ENCODE measurements at regions not wholly inside any gene's neighbourhood (a gene's known extent, or its start where the extent isn't known, plus 50 kb on each side); places are given as distances from the start of the nearest gene placed in this dataset.

GRCh38 chr4:166257276-166257675, 384.2 kb downstream of the TLL1 start:
- H3K9ac ChIP-seq (ENCODE audit: insufficient read depth, low read depth, low read length), result no peak overlapping the region
- no peaks in the 10 kb centered on the region for H3K79me2 ChIP-seq (ENCODE audit: insufficient read depth, low read length)
- FAIRE-seq (no peak), DNase-seq (ENCODE audit: low spot score) (no peak), ATAC-seq (no peak)
- no peak overlapping the region for H3K27ac ChIP-seq (ENCODE audit: extremely low read length, insufficient read depth, low read length)
- WGBS (ENCODE audit: low lambda C conversion rate), result 0% methylated on average over 2 of the region's 2 CpGs
- TF ChIP-seq NKX3-1 (CRISPR knock-in tag; IDR thresholded peaks at IDR 0.05), result no peak
- TF ChIP-seq SCMH1 (CRISPR knock-in tag; IDR thresholded peaks at IDR 0.05; ENCODE audit: borderline replicate concordance), result no peak
- TF ChIP-seq SRSF1 (optimal IDR thresholded peaks at IDR 0.05; ENCODE audit: low read depth, low read length), result no peak
- no peak for TF ChIP-seq HCFC1 (IDR thresholded peaks at IDR 0.05; ENCODE audit: low read depth, low read length)
- no peak for TF ChIP-seq ZNF260 (CRISPR knock-in tag; IDR thresholded peaks at IDR 0.05; ENCODE audit: borderline replicate concordance, low read depth)
- no peak for TF ChIP-seq FOSL2 (CRISPR knock-in tag; IDR thresholded peaks at IDR 0.05)
- no peaks in the 10 kb centered on the region for H4K20me1 ChIP-seq (ENCODE audit: insufficient read depth, low read length)
- ChIA-PET POLR2A (no interaction called here), CTCF (ENCODE audit: low intra/inter-chr PET ratio, low total read pairs) (no interaction called here)
- in situ Hi-C loops (cut with HindIII; ENCODE audit: extremely low pct_ligation_motif_present, low pct_unique_long_range_greater_than_20kb), result no loop called here
- H3K9me3 ChIP-seq (ENCODE audit: low read length), result no peaks in the 10 kb centered on the region
- BruUV-seq (replicated peaks), result no TSS peak
- H3K4me1 ChIP-seq (ENCODE audit: insufficient read depth, low read length), result no peaks in the 10 kb centered on the region
- no peak overlapping the region for H3K4me3 ChIP-seq (replicated peaks in 1 of 3; ENCODE audit: insufficient read depth in 1 of 3, low read depth in 2 of 3, low read length in 3 of 3)
- intact Hi-C loops (cut with micrococcal nuclease; ENCODE audit: unreplicated experiment), result loop anchor here (10.0 kb wide), 1 partner anchor 338 kb away; no protein-coding TSS in a partner anchor
- no peaks in the 10 kb centered on the region for H3K27me3 ChIP-seq (ENCODE audit: control insufficient read depth in 1 of 2, insufficient read depth in 2 of 2, low read length in 2 of 2)
- H3K36me3 ChIP-seq (replicated peaks in 1 of 2; ENCODE audit: control insufficient read depth in 1 of 2, insufficient read depth in 2 of 2, low read length in 2 of 2), result no peaks in the 10 kb centered on the region
- H2AFZ ChIP-seq (ENCODE audit: low read length), result no peak overlapping the region
- no peak overlapping the region for H3K4me2 ChIP-seq (ENCODE audit: low read depth, low read length)

- Histone ChIP-seq H3K9me3 (ENCODE audit: low read length) (no peaks in the 10 kb centered on the region), H3K36me3 (replicated peaks in 1 of 2; ENCODE audit: control insufficient read depth in 1 of 2, insufficient read depth in 2 of 2, low read length in 2 of 2) (no peaks in the 10 kb centered on the region), H3K4me1 (ENCODE audit: insufficient read depth, low read length) (no peaks in the 10 kb centered on the region), H3K4me2 (ENCODE audit: low read depth, low read length) (no peak overlapping the region), H3K9ac (ENCODE audit: insufficient read depth, low read depth, low read length) (no peak overlapping the region), H3K79me2 (ENCODE audit: insufficient read depth, low read length) (no peaks in the 10 kb centered on the region), H2AFZ (ENCODE audit: low read length) (no peak overlapping the region), H3K27ac (ENCODE audit: extremely low read length, insufficient read depth, low read length) (no peak overlapping the region), H4K20me1 (ENCODE audit: insufficient read depth, low read length) (no peaks in the 10 kb centered on the region), H3K27me3 (ENCODE audit: control insufficient read depth in 1 of 2, insufficient read depth in 2 of 2, low read length in 2 of 2) (no peaks in the 10 kb centered on the region), H3K4me3 (replicated peaks in 1 of 3; ENCODE audit: insufficient read depth in 1 of 3, low read depth in 2 of 3, low read length in 3 of 3) (no peak overlapping the region)
- WGBS (ENCODE audit: low lambda C conversion rate), result 0% methylated on average over 2 of the region's 4 CpGs
- no peak for DNase-seq (ENCODE audit: low spot score)
- CTCF ChIA-PET (ENCODE audit: low intra/inter-chr PET ratio, low total read pairs), result no interaction called here
- no peak for ATAC-seq
- POLR2A ChIA-PET, result no interaction called here
- no peak for FAIRE-seq
- in situ Hi-C loops (cut with HindIII; ENCODE audit: extremely low pct_ligation_motif_present, low pct_unique_long_range_greater_than_20kb), result no loop called here
- intact Hi-C loops (cut with micrococcal nuclease; ENCODE audit: unreplicated experiment), result loop anchor here (10.0 kb wide), 1 partner anchor 337 kb away; no protein-coding TSS in a partner anchor
- TF ChIP-seq NR0B2 (CRISPR knock-in tag; IDR thresholded peaks at IDR 0.05) (no peak), ZNF333 (CRISPR knock-in tag; IDR thresholded peaks at IDR 0.05; ENCODE audit: borderline replicate concordance) (no peak), ZNF383 (CRISPR knock-in tag; IDR thresholded peaks at IDR 0.05; ENCODE audit: borderline replicate concordance) (no peak), ZNF609 (CRISPR knock-in tag; IDR thresholded peaks at IDR 0.05; ENCODE audit: borderline replicate concordance) (no peak), ZNF260 (CRISPR knock-in tag; IDR thresholded peaks at IDR 0.05; ENCODE audit: borderline replicate concordance, low read depth) (no peak)
- no TSS peak for BruUV-seq (replicated peaks)
These were observed 384.9 kb downstream of the TLL1 start for GRCh38 chr4:166257891-166258290.
